ENCODE measurements at regions not wholly inside any gene's neighbourhood (a gene's known extent, or its start where the extent isn't known, plus 50 kb on each side); places are given as distances from the start of the nearest gene placed in this dataset.

GRCh38 chr1:244204004-244204403 is 152.9 kb downstream of the ZBTB18 start:
- H3K9me3 ChIP-seq, result no peaks in the 10 kb centered on the region
- ATAC-seq (no peak), DNase-seq (no peak)
- H3K4me3 ChIP-seq, result no peak overlapping the region
- intact Hi-C loops (cut with DNase I, micrococcal nuclease), result no loop called here
- H3K4me1 ChIP-seq (ENCODE audit: low read depth), result no peaks in the 10 kb centered on the region
- no peaks in the 10 kb centered on the region for H3K36me3 ChIP-seq (ENCODE audit: low read depth)
- no peak for TF ChIP-seq CTCF (IDR thresholded peaks at IDR 0.05)

GRCh38 chr1:244205171-244205570 is 154.1 kb downstream of the ZBTB18 start:
- ATAC-seq, result no peak
- no peak for DNase-seq
- intact Hi-C loops (cut with DNase I, micrococcal nuclease), result no loop called here
- Histone ChIP-seq H3K9me3 (no peaks in the 10 kb centered on the region), H3K36me3 (ENCODE audit: low read depth) (no peaks in the 10 kb centered on the region), H3K4me3 (no peak overlapping the region), H3K4me1 (ENCODE audit: low read depth) (no peaks in the 10 kb centered on the region)
- TF ChIP-seq CTCF (IDR thresholded peaks at IDR 0.05), result no peak

DNA sequence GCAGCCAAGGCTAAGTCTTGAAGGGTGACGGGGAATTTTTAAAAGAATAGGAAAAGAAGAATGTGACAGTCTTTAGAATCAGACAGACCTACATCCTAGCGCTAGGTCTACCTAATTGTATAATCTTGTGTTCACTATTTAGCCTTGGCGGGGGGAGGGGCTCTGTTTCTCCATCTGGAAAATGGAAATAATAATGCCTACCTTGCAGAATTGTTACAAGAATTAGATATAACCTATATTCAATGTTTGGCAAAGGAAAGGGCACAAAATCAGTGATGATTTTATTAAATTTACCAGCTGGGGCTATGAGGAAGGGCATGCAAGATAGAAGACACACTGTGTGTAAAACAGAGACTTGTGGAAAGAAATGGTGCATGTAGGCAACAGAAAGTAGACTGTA is 154.8 kb downstream of the ZBTB18 start:
- intact Hi-C loops (cut with DNase I, micrococcal nuclease), result no loop called here
- no peak for ATAC-seq
- no peaks in the 10 kb centered on the region for H3K9me3 ChIP-seq
- H3K4me1 ChIP-seq (ENCODE audit: low read depth), result no peaks in the 10 kb centered on the region
- TF ChIP-seq CTCF (IDR thresholded peaks at IDR 0.05), result no peak
- H3K36me3 ChIP-seq (ENCODE audit: low read depth), result no peaks in the 10 kb centered on the region
- H3K4me3 ChIP-seq, result no peak overlapping the region
- no peak for DNase-seq

DNA sequence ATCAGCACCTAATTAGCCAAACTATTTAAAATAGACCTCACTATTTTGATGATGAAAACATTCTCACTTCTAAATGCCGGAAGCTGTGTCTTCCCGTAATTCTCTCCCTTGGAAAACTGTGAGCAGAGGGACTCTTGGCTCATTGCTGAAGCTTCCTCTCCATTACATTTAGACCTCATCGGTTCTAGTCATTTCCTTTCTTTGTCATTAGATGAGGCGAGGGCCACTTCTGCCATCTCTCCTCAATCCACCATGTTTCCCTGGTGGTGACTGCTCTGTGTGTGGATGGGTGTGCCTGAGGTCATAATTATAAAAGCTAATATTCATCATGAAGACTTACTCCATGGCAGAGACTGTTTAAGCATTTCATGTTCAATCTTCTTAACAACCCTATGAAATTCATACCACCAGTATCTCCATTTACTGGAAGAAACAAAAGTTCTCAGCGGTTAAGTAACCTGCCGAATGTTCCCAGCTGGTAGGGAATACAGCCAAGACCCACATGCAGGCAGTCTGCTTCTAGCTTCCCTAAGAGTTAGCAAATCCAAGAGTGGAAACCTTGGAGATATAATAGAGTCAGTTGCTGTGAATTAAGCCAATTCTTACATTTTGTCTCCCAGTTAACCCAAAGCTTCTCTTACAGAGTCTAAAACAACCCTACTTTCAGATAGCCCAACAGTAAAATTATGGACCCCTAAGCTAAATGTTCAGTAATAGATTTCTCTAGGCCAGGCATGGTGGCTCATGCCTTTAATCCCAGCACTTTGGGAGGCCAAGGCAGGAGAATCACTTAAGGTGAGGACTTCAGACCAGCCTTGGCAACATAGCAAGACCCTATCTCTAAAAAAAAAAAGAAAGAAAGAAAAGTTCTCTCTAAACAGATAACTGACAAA is 156.2 kb downstream of the ZBTB18 start:
- H3K4me3 ChIP-seq, result no peak overlapping the region
- ATAC-seq, result no peak
- intact Hi-C loops (cut with DNase I, micrococcal nuclease), result no loop called here
- no peaks in the 10 kb centered on the region for H3K9me3 ChIP-seq
- H3K4me1 ChIP-seq (ENCODE audit: low read depth), result no peaks in the 10 kb centered on the region
- no peak for TF ChIP-seq CTCF (IDR thresholded peaks at IDR 0.05)
- DNase-seq, result no peak
- H3K36me3 ChIP-seq (ENCODE audit: low read depth), result no peaks in the 10 kb centered on the region

GRCh38 chr1:244207935-244208244 is 156.8 kb downstream of the ZBTB18 start:
- no peak for ATAC-seq
- Histone ChIP-seq H3K4me3 (no peak overlapping the region), H3K4me1 (ENCODE audit: low read depth) (no peaks in the 10 kb centered on the region), H3K36me3 (ENCODE audit: low read depth) (no peaks in the 10 kb centered on the region), H3K9me3 (no peaks in the 10 kb centered on the region)
- no peak for TF ChIP-seq CTCF (IDR thresholded peaks at IDR 0.05)
- no peak for DNase-seq
- intact Hi-C loops (cut with DNase I, micrococcal nuclease), result no loop called here
